CD4-positive, alpha-beta T cell (primary cell): ENCODE measurements at regions not wholly inside any gene's neighbourhood (a gene's known extent, or its start where the extent isn't known, plus 50 kb on each side); places are given as distances from the start of the nearest gene placed in this dataset.

Experiments
- ATAC-seq: fragments of 200-7000 bp; cut with Tn5 transposase; one replicate; pipeline ENCODE4 v1.10.0; 2022; ENCODE audit warnings: mild to moderate bottlenecking; ENCODE audit not compliant: poor library complexity
- CTCF ChIA-PET: fragments of 350-600 bp; sonication (Branson Sonifier 250); formaldehyde crosslinking; loops from one replicate; lab custom pipeline; 2021; ENCODE audit warnings: antibody characterized with exemption, inconsistent platforms; lab: Charles Lee
- POLR2A ChIA-PET: fragments of 350-600 bp; sonication (Branson Sonifier 250); formaldehyde crosslinking; loops from one replicate; lab custom pipeline; 2021; ENCODE audit warnings: antibody characterized with exemption, inconsistent platforms; lab: Charles Lee
- DNase-seq, 14 experiments: peaks; one replicate each; pipeline ENCODE4 v3.0.0-alpha.2; 2013 to 2020; ENCODE audit warnings: mixed read lengths in 2 of 14
- H3K27ac ChIP-seq, 2 donors: one replicate each; pipeline versions ENCODE4 v1.5.1 to v1.7.0; 2013; ENCODE audit warnings: low read length in 2 of 2, low read depth in 1 of 2, mild to moderate bottlenecking in 1 of 2
- H3K27me3 ChIP-seq, 2 experiments: 1 replicate in 1 of 2; 2 replicates in 1 of 2; pipeline versions ENCODE4 v1.6.1 to v1.7.0; 2013; ENCODE audit warnings: low read length in 2 of 2, control low read depth in 1 of 2, mild to moderate bottlenecking in 1 of 2, moderate library complexity in 1 of 2; ENCODE audit not compliant: insufficient read depth in 2 of 2, control insufficient read depth in 1 of 2
- H3K36me3 ChIP-seq: one replicate; pipeline ENCODE4 v1.6.1; 2013; ENCODE audit warnings: low read length, control low read depth; ENCODE audit not compliant: insufficient read depth
- H3K4me1 ChIP-seq: one replicate; pipeline ENCODE4 v1.6.1; 2013; ENCODE audit warnings: low read length, control low read depth; ENCODE audit not compliant: insufficient read depth
- H3K4me3 ChIP-seq: one replicate; pipeline ENCODE4 v1.5.1; 2013; ENCODE audit warnings: mild to moderate bottlenecking, low read length, moderate library complexity
- H3K9me3 ChIP-seq, 2 experiments: 1 replicate in 1 of 2; 2 replicates in 1 of 2; pipeline versions ENCODE4 v1.6.1 to v1.7.0; 2013; ENCODE audit warnings: low read length in 2 of 2, mild to moderate bottlenecking in 2 of 2, control low read depth in 1 of 2, moderate library complexity in 1 of 2; ENCODE audit not compliant: control insufficient read depth in 1 of 2, insufficient read depth in 1 of 2
- H3K27ac Mint-ChIP-seq: one replicate; pipeline ENCODE4 v1.8.0; 2020; ENCODE audit warnings: mixed read lengths
- H3K27me3 Mint-ChIP-seq: one replicate; pipeline ENCODE4 v1.8.0; 2021; ENCODE audit warnings: mixed read lengths
- H3K36me3 Mint-ChIP-seq: one replicate; pipeline ENCODE4 v1.8.0; 2021; ENCODE audit warnings: low read depth, mixed read lengths
- H3K4me1 Mint-ChIP-seq: one replicate; pipeline ENCODE4 v1.8.0; 2021; ENCODE audit warnings: low read depth, mixed read lengths
- H3K4me3 Mint-ChIP-seq: one replicate; pipeline ENCODE4 v1.8.0; 2020; ENCODE audit warnings: mild to moderate bottlenecking, mixed read lengths
- H3K9me3 Mint-ChIP-seq: one replicate; pipeline ENCODE4 v1.8.0; 2020; ENCODE audit warnings: mixed read lengths
- CTCF ChIP-seq: fragments of 200-600 bp; IDR thresholded peaks from one replicate; pipeline ENCODE4 v1.8.0; 2022; ENCODE audit warnings: antibody characterized with exemption, mild to moderate bottlenecking
- intact Hi-C, 2 experiments: fragments of 100-400 bp; cut with DNase I in 1 of 2; cut with micrococcal nuclease in 1 of 2; formaldehyde crosslinking; loops; one replicate each; pipeline versions ENCODE4 v1.15.1 to v1.9.0; 2023 to 2025; cut with DNase I, micrococcal nuclease

GRCh38 chr7:119957335-119957734, 315.6 kb upstream of the KCND2 start:
- Histone ChIP-seq H3K36me3 (no peaks in the 10 kb centered on the region), H3K4me1 (no peaks in the 10 kb centered on the region), H3K4me3 (no peak overlapping the region), H3K27me3 (no peaks in the 10 kb centered on the region), H3K27ac (no peak overlapping the region), H3K9me3 (no peaks in the 10 kb centered on the region)
- DNase-seq (no peak), ATAC-seq (no peak)
- TF ChIP-seq CTCF: no peak
- intact Hi-C loops: no loop called here
- no peak overlapping the region for H3K4me3 Mint-ChIP-seq
- no peak overlapping the region for H3K27ac Mint-ChIP-seq
- H3K27me3 Mint-ChIP-seq: no peaks in the 10 kb centered on the region
- ChIA-PET CTCF (no interaction called here), POLR2A (no interaction called here)
- no peaks in the 10 kb centered on the region for H3K36me3 Mint-ChIP-seq
- peaks cover 2% of the 10 kb centered on the region for H3K9me3 Mint-ChIP-seq
- H3K4me1 Mint-ChIP-seq: no peaks in the 10 kb centered on the region

GRCh38 chr7:119959811-119960210, 313.2 kb upstream of the KCND2 start:
- Mint-ChIP-seq H3K4me1 (no peaks in the 10 kb centered on the region), H3K27ac (no peak overlapping the region), H3K27me3 (no peaks in the 10 kb centered on the region), H3K9me3 (no peaks in the 10 kb centered on the region), H3K4me3 (no peak overlapping the region), H3K36me3 (no peaks in the 10 kb centered on the region)
- no peak for DNase-seq
- POLR2A ChIA-PET: no interaction called here
- intact Hi-C loops: no loop called here
- no peak for TF ChIP-seq CTCF
- Histone ChIP-seq H3K27me3 (no peaks in the 10 kb centered on the region), H3K9me3 (no peaks in the 10 kb centered on the region), H3K4me1 (no peaks in the 10 kb centered on the region), H3K27ac (no peak overlapping the region), H3K36me3 (no peaks in the 10 kb centered on the region), H3K4me3 (no peak overlapping the region)
- ATAC-seq: no peak
- CTCF ChIA-PET: no interaction called here

- Histone ChIP-seq H3K27ac (no peak overlapping the region), H3K4me3 (no peak overlapping the region), H3K4me1 (no peaks in the 10 kb centered on the region), H3K27me3 (no peaks in the 10 kb centered on the region), H3K36me3 (no peaks in the 10 kb centered on the region), H3K9me3 (no peaks in the 10 kb centered on the region)
- no peaks in the 10 kb centered on the region for H3K4me1 Mint-ChIP-seq
- CTCF ChIA-PET: no interaction called here
- intact Hi-C loops: no loop called here
- H3K4me3 Mint-ChIP-seq: no peak overlapping the region
- ATAC-seq (no peak), DNase-seq (no peak)
- POLR2A ChIA-PET: no interaction called here
- H3K9me3 Mint-ChIP-seq: no peaks in the 10 kb centered on the region
- no peaks in the 10 kb centered on the region for H3K27me3 Mint-ChIP-seq
- no peak for TF ChIP-seq CTCF
- H3K27ac Mint-ChIP-seq: no peak overlapping the region
- no peaks in the 10 kb centered on the region for H3K36me3 Mint-ChIP-seq
These were observed 309.3 kb upstream of the KCND2 start for GRCh38 chr7:119963654-119964053.
